NCI-H510A treated with DMSO at 0.1 percent for 48 hours (cell line): ENCODE measurements at regions not wholly inside any gene's neighbourhood (a gene's known extent, or its start where the extent isn't known, plus 50 kb on each side); places are given as distances from the start of the nearest gene placed in this dataset.

Source experiments
- DNase-seq: peaks from one replicate; lab custom pipeline; 2025; lab: John Stamatoyannopoulos, UW

GRCh38 chr11:21825127-21825526 lies 367.8 kb upstream of the ANO5 start:
- DNase-seq = no peak

GRCh38 chr11:21838427-21838826 lies 354.5 kb upstream of the ANO5 start:
- no peak for DNase-seq

GRCh38 chr11:21839796-21840195 lies 353.1 kb upstream of the ANO5 start:
- no peak for DNase-seq

- no peak for DNase-seq
Observed at GRCh38 chr11:21861314-21861713, 331.6 kb upstream of the ANO5 start.

- no peak for DNase-seq
Observed at GRCh38 chr11:21865541-21865940, 327.3 kb upstream of the ANO5 start.

GRCh38 chr11:21866781-21867180 lies 326.1 kb upstream of the ANO5 start:
- DNase-seq = no peak

- DNase-seq = no peak
Observed at GRCh38 chr11:21877151-21877550, 315.7 kb upstream of the ANO5 start.

GRCh38 chr11:21883354-21883753 lies 309.5 kb upstream of the ANO5 start:
- DNase-seq = no peak

GRCh38 chr11:21888814-21889213 lies 304.1 kb upstream of the ANO5 start:
- DNase-seq = no peak

GRCh38 chr11:21892736-21893564 lies 299.9 kb upstream of the ANO5 start:
- no peak for DNase-seq

- DNase-seq = no peak
Observed at GRCh38 chr11:21893565-21893867, 299.4 kb upstream of the ANO5 start.

- no peak for DNase-seq
Observed at GRCh38 chr11:21894492-21894891, 298.4 kb upstream of the ANO5 start.

- DNase-seq = peak; percentile 17
Observed at GRCh38 chr11:21895686-21896085, 297.2 kb upstream of the ANO5 start.

GRCh38 chr11:21896216-21896615 lies 296.7 kb upstream of the ANO5 start:
- peak; percentile 12 for DNase-seq

GRCh38 chr11:21896746-21897602 lies 295.9 kb upstream of the ANO5 start:
- DNase-seq = no peak

- DNase-seq = no peak
Observed at GRCh38 chr11:21897752-21898151, 295.1 kb upstream of the ANO5 start.

- no peak for DNase-seq
Observed at GRCh38 chr11:21908211-21908610, 284.7 kb upstream of the ANO5 start.

GRCh38 chr11:21909145-21909544 lies 283.7 kb upstream of the ANO5 start:
- DNase-seq = no peak

GRCh38 chr11:21911061-21911460 lies 281.8 kb upstream of the ANO5 start:
- no peak for DNase-seq

- no peak for DNase-seq
Observed at GRCh38 chr11:21912285-21912684, 280.6 kb upstream of the ANO5 start.

- no peak for DNase-seq
Observed at GRCh38 chr11:21921151-21921550, 271.7 kb upstream of the ANO5 start.

- no peak for DNase-seq
Observed at GRCh38 chr11:21924262-21924661, 268.6 kb upstream of the ANO5 start.

GRCh38 chr11:21927628-21928027 lies 265.3 kb upstream of the ANO5 start:
- no peak for DNase-seq
